ENCODE measurements at regions not wholly inside any gene's neighbourhood (a gene's known extent, or its start where the extent isn't known, plus 50 kb on each side); places are given as distances from the start of the nearest gene placed in this dataset.

- no peak for TF ChIP-seq POLR2A (IDR thresholded peaks at IDR 0.05)
- no peak for TF ChIP-seq CTCF (IDR thresholded peaks at IDR 0.05)
Measured at GRCh38 chr4:141524841-141525240, 111.5 kb upstream of the IL15 start.
